Endothelial cell of umbilical vein (primary cell): ENCODE measurements at regions not wholly inside any gene's neighbourhood (a gene's known extent, or its start where the extent isn't known, plus 50 kb on each side); places are given as distances from the start of the nearest gene placed in this dataset.

Experiments used
- BruUV-seq: library from RNA; stranded (reverse); fragments of 400-500 nt; replicated peaks from 2 replicates; lab custom pipeline; 2021; lab: Mats Ljungman, UMichigan
- CTCF ChIA-PET: fragments of 300-600, 350-600 bp; sonication (Branson Sonifier 250); formaldehyde crosslinking; loops from one replicate; lab custom pipeline; 2021; ENCODE audit warnings: antibody characterized with exemption, inconsistent platforms; lab: Charles Lee
- POLR2A ChIA-PET: fragments of 300-600, 350-600 bp; sonication (Branson Sonifier 250); formaldehyde crosslinking; loops from one replicate; lab custom pipeline; 2021; ENCODE audit warnings: antibody characterized with exemption, inconsistent platforms; lab: Charles Lee
- DNase-seq: peaks from one replicate; pipeline ENCODE4 v3.0.0-alpha.2; 2011; ENCODE audit warnings: low read depth, low spot score
- FAIRE-seq: peaks from 2 replicates; lab custom pipeline; 2011; peaks lifted over from hg19 to GRCh38; lab: Jason Lieb, UNC
- H2AFZ ChIP-seq: 2 replicates; pipeline ENCODE4 v1.6.0; 2012; ENCODE audit warnings: low read depth, low read length, control low read depth, inconsistent platforms
- H3K27ac ChIP-seq: 2 replicates; pipeline ENCODE4 v1.5.1; 2011; ENCODE audit warnings: low read depth, mild to moderate bottlenecking, control low read depth, low read length, moderate library complexity; ENCODE audit not compliant: insufficient read depth
- H3K27me3 ChIP-seq, 2 experiments: 2 replicates each; pipeline versions ENCODE4 v1.6.0 to v1.6.1; 2011; ENCODE audit warnings: low read length in 2 of 2, mixed read lengths in 1 of 2; ENCODE audit not compliant: control insufficient read depth in 2 of 2, insufficient read depth in 2 of 2
- H3K36me3 ChIP-seq, 2 experiments: 2 replicates in 1 of 2; 3 replicates in 1 of 2; pipeline ENCODE4 v1.5.1; 2011; ENCODE audit warnings: low read length in 2 of 2, mild to moderate bottlenecking in 1 of 2, moderate library complexity in 1 of 2; ENCODE audit not compliant: control insufficient read depth in 2 of 2, insufficient read depth in 2 of 2; ENCODE audit errors: extremely low read depth in 1 of 2
- H3K4me1 ChIP-seq: 3 replicates; pipeline ENCODE4 v1.5.1; 2011; ENCODE audit warnings: mild to moderate bottlenecking, low read length; ENCODE audit not compliant: control insufficient read depth, insufficient read depth; ENCODE audit errors: extremely low read depth
- H3K4me2 ChIP-seq: 2 replicates; pipeline ENCODE4 v1.6.1; 2011; ENCODE audit warnings: low read length, control low read depth, mixed read lengths; ENCODE audit not compliant: insufficient read depth
- H3K4me3 ChIP-seq, 3 experiments: fragments of 200-600 bp in 1 of 3; sonication (generic), shearing (Covaris generic) in 1 of 3; replicated peaks in 1 of 3; 2 replicates each; pipeline ENCODE4 v1.5.1; 2011 to 2016; ENCODE audit warnings: control low read depth in 3 of 3, low read length in 3 of 3, mild to moderate bottlenecking in 2 of 3, inconsistent platforms in 1 of 3, low read depth in 1 of 3, moderate library complexity in 1 of 3; ENCODE audit not compliant: insufficient read depth in 1 of 3
- H3K79me2 ChIP-seq: 2 replicates; pipeline ENCODE4 v1.6.0; 2012; ENCODE audit warnings: low read length, inconsistent platforms; ENCODE audit not compliant: control insufficient read depth, insufficient read depth
- H3K9ac ChIP-seq: replicated peaks from 2 replicates; pipeline ENCODE3; 2011; ENCODE audit warnings: low read length, control low read depth; ENCODE audit not compliant: insufficient read depth; ENCODE audit errors: extremely low read depth
- H3K9me1 ChIP-seq: replicated peaks from 3 replicates; pipeline ENCODE4 v1.6.0; 2011; ENCODE audit warnings: mild to moderate bottlenecking, low read length; ENCODE audit not compliant: control insufficient read depth, insufficient read depth; ENCODE audit errors: extremely low read depth
- H3K9me3 ChIP-seq: replicated peaks from 2 replicates; pipeline ENCODE4 v1.5.1; 2012; ENCODE audit warnings: low read length, inconsistent platforms; ENCODE audit not compliant: control insufficient read depth, insufficient read depth
- H4K20me1 ChIP-seq: replicated peaks from 2 replicates; pipeline ENCODE3; 2011; ENCODE audit warnings: mild to moderate bottlenecking, low read length; ENCODE audit not compliant: control insufficient read depth, insufficient read depth; ENCODE audit errors: extremely low read depth
- CTCF ChIP-seq, 2 donors: IDR thresholded peaks; 1 replicate in 1 of 2; 2 replicates in 1 of 2; pipeline ENCODE4 v1.5.1; 2011; ENCODE audit warnings: low read length in 2 of 2, mild to moderate bottlenecking in 2 of 2, moderate library complexity in 2 of 2, control low read depth in 1 of 2, inconsistent platforms in 1 of 2, low read depth in 1 of 2; ENCODE audit not compliant: insufficient read depth in 1 of 2; ENCODE audit errors: extremely low read depth in 1 of 2
- EZH2 ChIP-seq: IDR thresholded peaks from 2 replicates; pipeline ENCODE4 v1.6.1; 2012; ENCODE audit warnings: borderline replicate concordance, low read depth, mild to moderate bottlenecking, moderate library complexity, low read length, inconsistent platforms; ENCODE audit not compliant: severe bottlenecking
- GATA2 ChIP-seq: IDR thresholded peaks from 2 replicates; pipeline ENCODE4 v1.7.0; 2011; ENCODE audit warnings: low read depth, mild to moderate bottlenecking, moderate library complexity, mixed read lengths, low read length; ENCODE audit not compliant: insufficient read length, insufficient read depth
- JUN ChIP-seq: IDR thresholded peaks from 2 replicates; pipeline ENCODE4 v1.6.1; 2011; ENCODE audit warnings: borderline replicate concordance, low read depth; ENCODE audit not compliant: insufficient read length, insufficient read depth
- MYC ChIP-seq: IDR thresholded peaks from one replicate; pipeline ENCODE4 v1.6.1; 2011; ENCODE audit warnings: mild to moderate bottlenecking, low read depth, low read length
- POLR2A ChIP-seq: IDR thresholded peaks from 2 replicates; pipeline ENCODE4 v1.6.1; 2012; ENCODE audit warnings: low read depth, mild to moderate bottlenecking, control low read depth, low read length
- POLR2AphosphoS5 ChIP-seq: IDR thresholded peaks from 2 replicates; pipeline ENCODE4 v1.6.1; 2012; ENCODE audit warnings: low read depth, mild to moderate bottlenecking, control low read depth, low read length, moderate library complexity; ENCODE audit not compliant: insufficient read depth
- dilution Hi-C: fragments of 300-500 bp; cut with MboI; formaldehyde crosslinking; loops from one replicate; pipeline ENCODE4 v1.15.0; 2019; ENCODE audit warnings: low sequenced_read_pairs; ENCODE audit not compliant: extremely low pct_ligation_motif_present
- intact Hi-C: fragments of 100-400 bp; cut with micrococcal nuclease; formaldehyde crosslinking; loops from one replicate; pipeline ENCODE4 v1.10.0; 2022
- TF ChIP-seq, protein P1 (sequence below): IDR thresholded peaks from 2 replicates; pipeline ENCODE4 v1.6.1; 2011; ENCODE audit not compliant: insufficient read depth, insufficient read length

DNA sequence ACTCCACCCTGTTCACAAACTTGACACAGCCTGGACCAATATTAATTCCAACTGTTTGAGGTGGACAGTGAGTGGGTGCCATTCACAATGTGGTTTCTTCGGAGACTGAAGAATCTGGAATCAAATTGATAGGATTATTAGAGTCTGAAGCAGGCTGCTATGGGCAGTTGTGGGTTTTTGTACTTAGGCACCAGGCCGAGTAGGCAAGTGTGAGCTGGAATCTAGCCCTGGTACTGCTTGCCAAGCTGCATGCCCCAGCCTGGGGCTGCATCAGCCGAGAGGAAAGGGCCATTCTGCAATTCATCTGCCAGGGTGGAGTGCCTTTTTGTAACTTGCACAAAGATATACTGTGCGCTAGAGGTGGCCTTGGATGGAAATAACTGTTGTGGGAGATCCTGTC is 654.7 kb upstream of the FANCL start:
- BruUV-seq: no TSS peak
- DNase-seq (no peak), FAIRE-seq (no peak)
- H3K27me3 ChIP-seq: no peaks in the 10 kb centered on the region
- ChIA-PET POLR2A (no interaction called here), CTCF (no interaction called here)
- no peaks in the 10 kb centered on the region for H3K4me1 ChIP-seq
- no peak overlapping the region for H2AFZ ChIP-seq
- TF ChIP-seq CTCF (IDR thresholded peaks at IDR 0.05; ENCODE audit: extremely low read depth in 1 of 2, insufficient read depth in 1 of 2, low read depth in 1 of 2, low read length in 2 of 2) (no peak), POLR2AphosphoS5 (no peak), POLR2A (no peak), GATA2 (no peak), MYC (no peak), JUN (no peak), EZH2 (no peak)
- TF ChIP-seq, protein P1, sequence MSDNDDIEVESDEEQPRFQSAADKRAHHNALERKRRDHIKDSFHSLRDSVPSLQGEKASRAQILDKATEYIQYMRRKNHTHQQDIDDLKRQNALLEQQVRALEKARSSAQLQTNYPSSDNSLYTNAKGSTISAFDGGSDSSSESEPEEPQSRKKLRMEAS: no peak
- H3K9me1 ChIP-seq: no peaks in the 10 kb centered on the region
- H3K4me2 ChIP-seq: no peak overlapping the region
- H3K27ac ChIP-seq: no peak overlapping the region
- H3K36me3 ChIP-seq: no peaks in the 10 kb centered on the region
- H3K9me3 ChIP-seq: no peaks in the 10 kb centered on the region
- intact Hi-C loops: no loop called here
- no peak overlapping the region for H3K9ac ChIP-seq
- H3K4me3 ChIP-seq: no peak overlapping the region
- H3K79me2 ChIP-seq: no peaks in the 10 kb centered on the region
- dilution Hi-C loops: no loop called here
- H4K20me1 ChIP-seq: no peaks in the 10 kb centered on the region
